ENCODE measurements at regions not wholly inside any gene's neighbourhood (a gene's known extent, or its start where the extent isn't known, plus 50 kb on each side); places are given as distances from the start of the nearest gene placed in this dataset.

- no peak for DNase-seq
Measured at GRCh38 chr11:82676483-82677094, 57.1 kb downstream of the FAM181B start.

GRCh38 chr11:82675838-82676237 is 57.8 kb downstream of the FAM181B start:
- DNase-seq, result no peak

GRCh38 chr11:82673631-82674030 is 60.0 kb downstream of the FAM181B start:
- DNase-seq, result no peak

GRCh38 chr11:82671451-82671850 is 62.2 kb downstream of the FAM181B start:
- DNase-seq, result no peak

GRCh38 chr11:82663535-82663934 is 70.1 kb downstream of the FAM181B start:
- no peak for DNase-seq

GRCh38 chr11:82653752-82654151 is 79.9 kb downstream of the FAM181B start:
- DNase-seq, result no peak

- no peak for DNase-seq
Measured at GRCh38 chr11:82639251-82639650, 94.4 kb downstream of the FAM181B start.

- DNase-seq, result no peak
Measured at GRCh38 chr11:82636615-82637014, 97.0 kb downstream of the FAM181B start.

- DNase-seq, result no peak
Measured at GRCh38 chr11:82634091-82634490, 99.6 kb downstream of the FAM181B start.

GRCh38 chr11:82631722-82632630 is 101.7 kb downstream of the FAM181B start:
- DNase-seq, result no peak

GRCh38 chr11:82610671-82611070 is 123.0 kb downstream of the FAM181B start:
- no peak for DNase-seq

GRCh38 chr11:82606738-82607137 is 126.9 kb downstream of the FAM181B start:
- no peak for DNase-seq

- DNase-seq, result no peak
Measured at GRCh38 chr11:82601711-82602110, 132.0 kb downstream of the FAM181B start.

- no peak for DNase-seq
Measured at GRCh38 chr11:82599836-82600235, 133.8 kb downstream of the FAM181B start.

- no peak for DNase-seq
Measured at GRCh38 chr11:82586581-82586980, 147.1 kb downstream of the FAM181B start.

GRCh38 chr11:82577246-82577645 is 156.4 kb downstream of the FAM181B start:
- no peak for DNase-seq

- DNase-seq, result no peak
Measured at GRCh38 chr11:82560836-82561235, 172.8 kb downstream of the FAM181B start.

- no peak for DNase-seq
Measured at GRCh38 chr11:82559609-82560008, 174.1 kb downstream of the FAM181B start.

- no peak for DNase-seq
Measured at GRCh38 chr11:82557274-82557673, 176.4 kb downstream of the FAM181B start.

GRCh38 chr11:82556210-82556609 is 177.5 kb downstream of the FAM181B start:
- DNase-seq, result no peak

- peak in 1 of 2 experiments; percentile 13 for DNase-seq
Measured at GRCh38 chr11:82546661-82547557, 186.8 kb downstream of the FAM181B start.

GRCh38 chr11:82539669-82540068 is 194.0 kb downstream of the FAM181B start:
- no peak for DNase-seq

- DNase-seq, result no peak
Measured at GRCh38 chr11:82536706-82537105, 197.0 kb downstream of the FAM181B start.

Data from NCI-H1930 (cell line).